ENCODE measurements at regions not wholly inside any gene's neighbourhood (a gene's known extent, or its start where the extent isn't known, plus 50 kb on each side); places are given as distances from the start of the nearest gene placed in this dataset.

DNA sequence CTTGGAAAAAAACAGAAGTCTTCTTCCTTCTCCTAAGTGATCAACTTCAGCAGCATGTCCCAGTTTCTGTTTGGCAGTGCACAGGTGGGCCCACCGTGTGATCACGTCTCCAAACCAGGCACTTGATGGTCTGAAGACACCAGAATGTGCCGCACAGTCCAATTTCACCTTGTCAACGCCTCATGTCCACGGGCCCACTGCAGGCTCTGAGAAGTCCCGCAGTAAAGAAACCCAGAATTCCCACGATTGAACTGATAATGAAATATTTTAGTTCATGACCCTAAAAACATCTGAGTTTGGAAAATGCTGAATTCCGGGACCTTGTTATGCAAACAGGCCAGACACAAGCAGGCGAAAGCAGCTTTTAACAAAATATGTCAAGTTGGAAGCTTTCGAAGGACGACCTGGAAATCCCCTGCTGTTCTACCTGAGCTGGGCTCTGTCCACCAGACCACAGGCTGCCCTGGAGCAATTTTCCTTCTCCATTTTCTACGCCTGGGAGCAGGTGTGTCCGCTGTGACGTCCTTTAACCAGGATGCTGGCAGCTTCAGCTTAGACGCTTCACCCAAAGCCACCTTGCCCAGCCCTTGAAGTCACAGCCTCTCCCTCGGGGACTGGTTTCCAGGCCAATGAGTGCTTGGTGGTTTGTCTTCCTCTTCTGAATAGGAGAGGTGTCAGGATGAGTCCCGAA is 167.8 kb upstream of the IQSEC1 start:
- TF ChIP-seq, protein P1, sequence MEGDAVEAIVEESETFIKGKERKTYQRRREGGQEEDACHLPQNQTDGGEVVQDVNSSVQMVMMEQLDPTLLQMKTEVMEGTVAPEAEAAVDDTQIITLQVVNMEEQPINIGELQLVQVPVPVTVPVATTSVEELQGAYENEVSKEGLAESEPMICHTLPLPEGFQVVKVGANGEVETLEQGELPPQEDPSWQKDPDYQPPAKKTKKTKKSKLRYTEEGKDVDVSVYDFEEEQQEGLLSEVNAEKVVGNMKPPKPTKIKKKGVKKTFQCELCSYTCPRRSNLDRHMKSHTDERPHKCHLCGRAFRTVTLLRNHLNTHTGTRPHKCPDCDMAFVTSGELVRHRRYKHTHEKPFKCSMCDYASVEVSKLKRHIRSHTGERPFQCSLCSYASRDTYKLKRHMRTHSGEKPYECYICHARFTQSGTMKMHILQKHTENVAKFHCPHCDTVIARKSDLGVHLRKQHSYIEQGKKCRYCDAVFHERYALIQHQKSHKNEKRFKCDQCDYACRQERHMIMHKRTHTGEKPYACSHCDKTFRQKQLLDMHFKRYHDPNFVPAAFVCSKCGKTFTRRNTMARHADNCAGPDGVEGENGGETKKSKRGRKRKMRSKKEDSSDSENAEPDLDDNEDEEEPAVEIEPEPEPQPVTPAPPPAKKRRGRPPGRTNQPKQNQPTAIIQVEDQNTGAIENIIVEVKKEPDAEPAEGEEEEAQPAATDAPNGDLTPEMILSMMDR (conservative IDR thresholded peaks at IDR 0.05) = no peak
- no peak for TF ChIP-seq ZFX (IDR thresholded peaks at IDR 0.05)
